Hepatocyte (in vitro differentiated cells): ENCODE measurements at regions not wholly inside any gene's neighbourhood (a gene's known extent, or its start where the extent isn't known, plus 50 kb on each side); places are given as distances from the start of the nearest gene placed in this dataset.
A peak's percentile ranks its signal among the peaks of the same experiment; 100 is the strongest.

Source experiments
- DNase-seq: peaks from one replicate; pipeline ENCODE4 v3.0.0-alpha.2; 2016; ENCODE audit warnings: low spot score
- H2AFZ ChIP-seq: fragments of 200-600 bp; sonication (generic); 2 replicates; pipeline ENCODE4 v1.6.0; 2016; ENCODE audit warnings: antibody characterized with exemption, mild to moderate bottlenecking
- H3K27ac ChIP-seq: fragments of 200-600 bp; sonication (generic); 2 replicates; pipeline ENCODE4 v1.5.1; 2016; ENCODE audit warnings: mild to moderate bottlenecking
- H3K27me3 ChIP-seq: fragments of 200-600 bp; sonication (generic); 2 replicates; pipeline ENCODE4 v1.6.1; 2016
- H3K36me3 ChIP-seq: fragments of 200-600 bp; sonication (generic); replicated peaks from 2 replicates; pipeline ENCODE4 v1.5.1; 2016; ENCODE audit warnings: low read depth; ENCODE audit not compliant: insufficient read depth
- H3K4me1 ChIP-seq: fragments of 200-600 bp; sonication (generic); 2 replicates; pipeline ENCODE4 v1.5.1; 2016; ENCODE audit warnings: mild to moderate bottlenecking, moderate library complexity; ENCODE audit not compliant: insufficient read depth
- H3K4me2 ChIP-seq: fragments of 200-600 bp; sonication (generic); 2 replicates; pipeline ENCODE4 v1.6.0; 2016
- H3K4me3 ChIP-seq: fragments of 200-600 bp; sonication (generic); 2 replicates; pipeline ENCODE4 v1.5.1; 2016; ENCODE audit warnings: mild to moderate bottlenecking
- H3K79me2 ChIP-seq: fragments of 200-600 bp; sonication (generic); 2 replicates; pipeline ENCODE4 v1.6.0; 2017; ENCODE audit warnings: mild to moderate bottlenecking
- H3K9me2 ChIP-seq: fragments of 200-600 bp; sonication (generic); replicated peaks from 2 replicates; pipeline ENCODE4 v1.6.0; 2017; ENCODE audit warnings: mild to moderate bottlenecking; ENCODE audit not compliant: insufficient read depth
- H3K9me3 ChIP-seq: fragments of 200-600 bp; sonication (generic); 2 replicates; pipeline ENCODE4 v1.5.1; 2016; ENCODE audit warnings: low read depth, mild to moderate bottlenecking
- H4K20me1 ChIP-seq: fragments of 200-600 bp; sonication (generic); 2 replicates; pipeline ENCODE4 v1.6.0; 2016; ENCODE audit warnings: mild to moderate bottlenecking; ENCODE audit not compliant: insufficient read depth, poor library complexity, severe bottlenecking
- CTCF ChIP-seq: fragments of 200-600 bp; sonication (generic); IDR thresholded peaks from 2 replicates; pipeline ENCODE4 v1.5.1; 2016; ENCODE audit warnings: antibody characterized with exemption, mild to moderate bottlenecking; ENCODE audit not compliant: poor library complexity
- EZH2 ChIP-seq: fragments of 200-600 bp; sonication (generic); IDR thresholded peaks from 2 replicates; pipeline ENCODE4 v1.6.1; 2016; ENCODE audit warnings: antibody characterized with exemption, mild to moderate bottlenecking, borderline replicate concordance
- EZH2phosphoT487 ChIP-seq: fragments of 200-600 bp; sonication (generic); IDR thresholded peaks from one replicate; pipeline ENCODE4 v1.6.1; 2018; ENCODE audit warnings: antibody characterized with exemption, mild to moderate bottlenecking, low read depth, moderate library complexity; ENCODE audit not compliant: unreplicated experiment, severe bottlenecking
- WGBS: methylation state at CpG from one replicate; pipeline ENCODE4 v1.1.6; 2016; ENCODE audit warnings: low lambda C conversion rate; ENCODE audit errors: missing lambda C conversion rate; 5-methylcytosine and 5-hydroxymethylcytosine counted together

- H3K36me3 ChIP-seq, result no peaks in the 10 kb centered on the region
- H3K9me2 ChIP-seq, result no peaks in the 10 kb centered on the region
- no peak overlapping the region for H3K4me3 ChIP-seq
- H3K9me3 ChIP-seq, result no peaks in the 10 kb centered on the region
- H4K20me1 ChIP-seq, result no peaks in the 10 kb centered on the region
- DNase-seq, result peak; percentile 37
- 64% methylated on average over 4 of the region's 4 CpGs for WGBS
- no peak overlapping the region for H2AFZ ChIP-seq
- no peaks in the 10 kb centered on the region for H3K79me2 ChIP-seq
- TF ChIP-seq EZH2phosphoT487 (no peak), EZH2 (no peak), CTCF (no peak)
- H3K27me3 ChIP-seq, result no peaks in the 10 kb centered on the region
- no peaks in the 10 kb centered on the region for H3K4me1 ChIP-seq
- no peak overlapping the region for H3K27ac ChIP-seq
- H3K4me2 ChIP-seq, result no peak overlapping the region
These were observed 133.8 kb upstream of the HDAC9 start for GRCh38 chr7:18361756-18362155.

GRCh38 chr7:18363751-18364380 is 131.7 kb upstream of the HDAC9 start:
- no peaks in the 10 kb centered on the region for H3K9me3 ChIP-seq

GRCh38 chr7:18364396-18364795 is 131.2 kb upstream of the HDAC9 start:
- no peaks in the 10 kb centered on the region for H3K79me2 ChIP-seq
- no peak overlapping the region for H3K4me2 ChIP-seq
- 55% methylated on average over 2 of the region's 2 CpGs for WGBS
- no peaks in the 10 kb centered on the region for H3K27me3 ChIP-seq
- TF ChIP-seq CTCF (no peak), EZH2 (no peak), EZH2phosphoT487 (no peak)
- no peak overlapping the region for H2AFZ ChIP-seq
- no peaks in the 10 kb centered on the region for H3K9me2 ChIP-seq
- H4K20me1 ChIP-seq, result no peaks in the 10 kb centered on the region
- H3K4me3 ChIP-seq, result no peak overlapping the region
- no peak overlapping the region for H3K27ac ChIP-seq
- no peaks in the 10 kb centered on the region for H3K36me3 ChIP-seq
- H3K9me3 ChIP-seq, result no peaks in the 10 kb centered on the region
- H3K4me1 ChIP-seq, result no peaks in the 10 kb centered on the region
- no peak for DNase-seq

More at GRCh38 chr7:18363751-18364380, 131.7 kb upstream of the HDAC9 start:
- no peak overlapping the region for H3K27ac ChIP-seq
- no peak overlapping the region for H2AFZ ChIP-seq
- 71% methylated on average over 4 of the region's 4 CpGs for WGBS
- H3K4me1 ChIP-seq, result no peaks in the 10 kb centered on the region
- no peak overlapping the region for H3K4me2 ChIP-seq
- H3K4me3 ChIP-seq, result no peak overlapping the region
- H3K36me3 ChIP-seq, result no peaks in the 10 kb centered on the region
- no peaks in the 10 kb centered on the region for H3K9me2 ChIP-seq
- no peaks in the 10 kb centered on the region for H4K20me1 ChIP-seq
- no peaks in the 10 kb centered on the region for H3K27me3 ChIP-seq
- no peak for DNase-seq
- TF ChIP-seq CTCF (no peak), EZH2 (no peak), EZH2phosphoT487 (no peak)
- no peaks in the 10 kb centered on the region for H3K79me2 ChIP-seq
